Endothelial cell of umbilical vein (primary cell): ENCODE measurements at regions not wholly inside any gene's neighbourhood (a gene's known extent, or its start where the extent isn't known, plus 50 kb on each side); places are given as distances from the start of the nearest gene placed in this dataset.

ENCODE experiments used
- BruUV-seq: library from RNA; stranded (reverse); fragments of 400-500 nt; replicated peaks from 2 replicates; lab custom pipeline; 2021; lab: Mats Ljungman, UMichigan
- CTCF ChIA-PET: fragments of 300-600, 350-600 bp; sonication (Branson Sonifier 250); formaldehyde crosslinking; loops from one replicate; lab custom pipeline; 2021; ENCODE audit warnings: antibody characterized with exemption, inconsistent platforms; lab: Charles Lee
- POLR2A ChIA-PET: fragments of 300-600, 350-600 bp; sonication (Branson Sonifier 250); formaldehyde crosslinking; loops from one replicate; lab custom pipeline; 2021; ENCODE audit warnings: antibody characterized with exemption, inconsistent platforms; lab: Charles Lee
- DNase-seq: peaks from one replicate; pipeline ENCODE4 v3.0.0-alpha.2; 2011; ENCODE audit warnings: low read depth, low spot score
- FAIRE-seq: peaks from 2 replicates; lab custom pipeline; 2011; peaks lifted over from hg19 to GRCh38; lab: Jason Lieb, UNC
- H2AFZ ChIP-seq: 2 replicates; pipeline ENCODE4 v1.6.0; 2012; ENCODE audit warnings: low read depth, low read length, control low read depth, inconsistent platforms
- H3K27ac ChIP-seq: 2 replicates; pipeline ENCODE4 v1.5.1; 2011; ENCODE audit warnings: low read depth, mild to moderate bottlenecking, control low read depth, low read length, moderate library complexity; ENCODE audit not compliant: insufficient read depth
- H3K27me3 ChIP-seq, 2 experiments: 2 replicates each; pipeline versions ENCODE4 v1.6.0 to v1.6.1; 2011; ENCODE audit warnings: low read length in 2 of 2, mixed read lengths in 1 of 2; ENCODE audit not compliant: control insufficient read depth in 2 of 2, insufficient read depth in 2 of 2
- H3K36me3 ChIP-seq, 2 experiments: 2 replicates in 1 of 2; 3 replicates in 1 of 2; pipeline ENCODE4 v1.5.1; 2011; ENCODE audit warnings: low read length in 2 of 2, mild to moderate bottlenecking in 1 of 2, moderate library complexity in 1 of 2; ENCODE audit not compliant: control insufficient read depth in 2 of 2, insufficient read depth in 2 of 2; ENCODE audit errors: extremely low read depth in 1 of 2
- H3K4me1 ChIP-seq: 3 replicates; pipeline ENCODE4 v1.5.1; 2011; ENCODE audit warnings: mild to moderate bottlenecking, low read length; ENCODE audit not compliant: control insufficient read depth, insufficient read depth; ENCODE audit errors: extremely low read depth
- H3K4me2 ChIP-seq: 2 replicates; pipeline ENCODE4 v1.6.1; 2011; ENCODE audit warnings: low read length, control low read depth, mixed read lengths; ENCODE audit not compliant: insufficient read depth
- H3K4me3 ChIP-seq, 3 experiments: fragments of 200-600 bp in 1 of 3; sonication (generic), shearing (Covaris generic) in 1 of 3; replicated peaks in 1 of 3; 2 replicates each; pipeline ENCODE4 v1.5.1; 2011 to 2016; ENCODE audit warnings: control low read depth in 3 of 3, low read length in 3 of 3, mild to moderate bottlenecking in 2 of 3, inconsistent platforms in 1 of 3, low read depth in 1 of 3, moderate library complexity in 1 of 3; ENCODE audit not compliant: insufficient read depth in 1 of 3
- H3K79me2 ChIP-seq: 2 replicates; pipeline ENCODE4 v1.6.0; 2012; ENCODE audit warnings: low read length, inconsistent platforms; ENCODE audit not compliant: control insufficient read depth, insufficient read depth
- H3K9ac ChIP-seq: replicated peaks from 2 replicates; pipeline ENCODE3; 2011; ENCODE audit warnings: low read length, control low read depth; ENCODE audit not compliant: insufficient read depth; ENCODE audit errors: extremely low read depth
- H3K9me1 ChIP-seq: replicated peaks from 3 replicates; pipeline ENCODE4 v1.6.0; 2011; ENCODE audit warnings: mild to moderate bottlenecking, low read length; ENCODE audit not compliant: control insufficient read depth, insufficient read depth; ENCODE audit errors: extremely low read depth
- H3K9me3 ChIP-seq: replicated peaks from 2 replicates; pipeline ENCODE4 v1.5.1; 2012; ENCODE audit warnings: low read length, inconsistent platforms; ENCODE audit not compliant: control insufficient read depth, insufficient read depth
- H4K20me1 ChIP-seq: replicated peaks from 2 replicates; pipeline ENCODE3; 2011; ENCODE audit warnings: mild to moderate bottlenecking, low read length; ENCODE audit not compliant: control insufficient read depth, insufficient read depth; ENCODE audit errors: extremely low read depth
- CTCF ChIP-seq, 2 donors: IDR thresholded peaks; 1 replicate in 1 of 2; 2 replicates in 1 of 2; pipeline ENCODE4 v1.5.1; 2011; ENCODE audit warnings: low read length in 2 of 2, mild to moderate bottlenecking in 2 of 2, moderate library complexity in 2 of 2, control low read depth in 1 of 2, inconsistent platforms in 1 of 2, low read depth in 1 of 2; ENCODE audit not compliant: insufficient read depth in 1 of 2; ENCODE audit errors: extremely low read depth in 1 of 2
- EZH2 ChIP-seq: IDR thresholded peaks from 2 replicates; pipeline ENCODE4 v1.6.1; 2012; ENCODE audit warnings: borderline replicate concordance, low read depth, mild to moderate bottlenecking, moderate library complexity, low read length, inconsistent platforms; ENCODE audit not compliant: severe bottlenecking
- FOS ChIP-seq: IDR thresholded peaks from 2 replicates; pipeline ENCODE4 v1.6.1; 2011; ENCODE audit warnings: mild to moderate bottlenecking, low read length, moderate library complexity, borderline replicate concordance; ENCODE audit not compliant: insufficient read depth
- GATA2 ChIP-seq: IDR thresholded peaks from 2 replicates; pipeline ENCODE4 v1.7.0; 2011; ENCODE audit warnings: low read depth, mild to moderate bottlenecking, moderate library complexity, mixed read lengths, low read length; ENCODE audit not compliant: insufficient read length, insufficient read depth
- JUN ChIP-seq: IDR thresholded peaks from 2 replicates; pipeline ENCODE4 v1.6.1; 2011; ENCODE audit warnings: borderline replicate concordance, low read depth; ENCODE audit not compliant: insufficient read length, insufficient read depth
- MYC ChIP-seq: IDR thresholded peaks from one replicate; pipeline ENCODE4 v1.6.1; 2011; ENCODE audit warnings: mild to moderate bottlenecking, low read depth, low read length
- POLR2A ChIP-seq: IDR thresholded peaks from 2 replicates; pipeline ENCODE4 v1.6.1; 2012; ENCODE audit warnings: low read depth, mild to moderate bottlenecking, control low read depth, low read length
- POLR2AphosphoS5 ChIP-seq: IDR thresholded peaks from 2 replicates; pipeline ENCODE4 v1.6.1; 2012; ENCODE audit warnings: low read depth, mild to moderate bottlenecking, control low read depth, low read length, moderate library complexity; ENCODE audit not compliant: insufficient read depth
- dilution Hi-C: fragments of 300-500 bp; cut with MboI; formaldehyde crosslinking; loops from one replicate; pipeline ENCODE4 v1.15.0; 2019; ENCODE audit warnings: low sequenced_read_pairs; ENCODE audit not compliant: extremely low pct_ligation_motif_present
- intact Hi-C: fragments of 100-400 bp; cut with micrococcal nuclease; formaldehyde crosslinking; loops from one replicate; pipeline ENCODE4 v1.10.0; 2022

DNA sequence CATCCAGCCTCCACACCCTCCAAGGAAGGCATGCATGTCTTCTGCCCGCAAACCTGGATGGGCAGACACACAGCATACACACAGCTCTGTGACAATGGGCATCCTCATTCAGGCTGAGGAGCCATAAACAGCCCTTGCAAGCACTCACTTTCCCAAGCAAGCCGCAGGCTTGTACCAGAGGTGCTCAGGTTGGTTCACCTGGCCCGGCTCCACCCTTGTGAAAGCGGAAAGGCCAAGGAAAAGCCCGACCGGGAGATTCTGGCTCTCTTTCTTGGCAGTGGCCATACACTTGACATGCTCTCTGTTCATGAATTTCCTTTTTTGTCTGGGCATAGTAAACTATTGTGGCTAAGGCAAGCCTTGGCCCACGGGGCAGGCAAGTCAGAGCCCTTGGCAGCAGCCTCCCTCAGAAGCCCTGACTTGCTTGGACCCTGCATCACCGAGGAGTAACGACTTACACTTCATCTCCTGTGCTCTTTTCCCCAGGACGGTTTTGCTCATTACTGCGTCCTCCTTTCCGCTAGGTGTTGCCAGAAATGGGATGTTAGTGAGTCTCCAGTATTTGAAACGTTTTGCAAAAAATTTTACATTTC, 74.6 kb upstream of the BNC1 start:
- no peaks in the 10 kb centered on the region for H3K36me3 ChIP-seq
- no peak overlapping the region for H3K9ac ChIP-seq
- no peak overlapping the region for H3K4me3 ChIP-seq
- H3K9me3 ChIP-seq, result no peaks in the 10 kb centered on the region
- dilution Hi-C loops (no loop called here), intact Hi-C loops (no loop called here)
- ChIA-PET CTCF (interaction anchor here (1.1 kb wide), 1 partner anchor 22 kb away, joined by 3 read pairs; no protein-coding TSS in a partner anchor), POLR2A (no interaction called here)
- no peak overlapping the region for H3K27ac ChIP-seq
- no peaks in the 10 kb centered on the region for H3K9me1 ChIP-seq
- no peaks in the 10 kb centered on the region for H3K4me1 ChIP-seq
- DNase-seq (no peak), FAIRE-seq (no peak)
- BruUV-seq, result no TSS peak
- no peak for TF ChIP-seq GATA2
- no peaks in the 10 kb centered on the region for H3K79me2 ChIP-seq
- H3K27me3 ChIP-seq, result peaks cover 3 to 4% of the 10 kb centered on the region in 2 experiments
- no peaks in the 10 kb centered on the region for H4K20me1 ChIP-seq
- H3K4me2 ChIP-seq, result no peak overlapping the region
- no peak overlapping the region for H2AFZ ChIP-seq

GRCh38 chr15:83362706-83363105, 78.2 kb upstream of the BNC1 start:
- intact Hi-C loops, result no loop called here
- H3K9me3 ChIP-seq, result no peaks in the 10 kb centered on the region
- ChIA-PET CTCF (interaction anchor here (1.1 to 1.8 kb wide), 2 partner anchors 11 to 114 kb away, joined by 3 to 6 read pairs; no protein-coding TSS in a partner anchor), POLR2A (no interaction called here)
- no peak for FAIRE-seq
- no peaks in the 10 kb centered on the region for H4K20me1 ChIP-seq
- H3K9ac ChIP-seq, result no peak overlapping the region
- peaks cover 5% of the 10 kb centered on the region for H3K4me1 ChIP-seq
- H3K4me2 ChIP-seq, result no peak overlapping the region
- dilution Hi-C loops, result no loop called here
- no TSS peak for BruUV-seq
- H3K79me2 ChIP-seq, result no peaks in the 10 kb centered on the region
- H2AFZ ChIP-seq, result no peak overlapping the region
- TF ChIP-seq GATA2 (no peak), FOS (no peak), CTCF (IDR thresholded peaks at IDR 0.05; ENCODE audit: extremely low read depth in 1 of 2, insufficient read depth in 1 of 2, low read depth in 1 of 2, low read length in 2 of 2) (no peak), JUN (no peak), EZH2 (no peak), POLR2A (no peak), POLR2AphosphoS5 (no peak), MYC (no peak)
- no peak overlapping the region for H3K27ac ChIP-seq
- no peaks in the 10 kb centered on the region for H3K36me3 ChIP-seq
- DNase-seq, result no peak
- H3K27me3 ChIP-seq, result peaks cover 21 to 30% of the 10 kb centered on the region in 2 experiments
- H3K4me3 ChIP-seq, result no peak overlapping the region
- no peaks in the 10 kb centered on the region for H3K9me1 ChIP-seq
